Esophagus squamous epithelium (tissue), 5 donors: ENCODE measurements at regions not wholly inside any gene's neighbourhood (a gene's known extent, or its start where the extent isn't known, plus 50 kb on each side); places are given as distances from the start of the nearest gene placed in this dataset.
"Not testable (repeated sequence)": the region's sequence is repeated elsewhere in the genome, so short reads cannot be mapped to it uniquely, and the experiment has no call there.

Experiments used
- DNase-seq: peaks from one replicate; lab custom pipeline; 2025; lab: John Stamatoyannopoulos, UW
- H3K27ac ChIP-seq, 4 donors: fragments of 200-600 bp; sonication (generic); one replicate each; pipeline ENCODE4 v1.5.1; 2016 to 2019; ENCODE audit warnings: mild to moderate bottlenecking in 1 of 4
- H3K27me3 ChIP-seq, 4 donors: fragments of 200-600 bp; sonication (generic); 1 replicate in 3 of 4; 2 replicates in 1 of 4; pipeline versions ENCODE4 v1.5.1 to v1.6.0; 2017 to 2021; ENCODE audit warnings: antibody characterized with exemption in 1 of 4
- H3K36me3 ChIP-seq, 3 donors: fragments of 200-600 bp; sonication (generic); one replicate each; pipeline ENCODE4 v1.5.1; 2016 to 2019
- H3K4me1 ChIP-seq, 3 donors: fragments of 200-600 bp; sonication (generic); one replicate each; pipeline ENCODE4 v1.5.1; 2017 to 2019
- H3K4me3 ChIP-seq, 4 donors: fragments of 200-600 bp; sonication (generic); 1 replicate in 3 of 4; 2 replicates in 1 of 4; pipeline ENCODE4 v1.5.1; 2016 to 2019; ENCODE audit warnings: mild to moderate bottlenecking in 2 of 4, moderate library complexity in 1 of 4
- H3K9me3 ChIP-seq, 3 donors: fragments of 200-600 bp; sonication (generic); one replicate each; pipeline ENCODE4 v1.5.1; 2016 to 2019
- CTCF ChIP-seq, 6 experiments: fragments of 450-650 bp in 4 of 6; fragments of 200-600 bp in 2 of 6; sonication (generic) in 2 of 6; IDR thresholded peaks; one replicate each; pipeline ENCODE4 v1.5.1; 2016 to 2019; ENCODE audit warnings: antibody characterized with exemption in 6 of 6, mild to moderate bottlenecking in 4 of 6, moderate library complexity in 4 of 6
- POLR2A ChIP-seq, 4 donors: fragments of 450-650 bp; IDR thresholded peaks; one replicate each; pipeline ENCODE4 v1.6.1; 2017; ENCODE audit warnings: antibody characterized with exemption in 4 of 4, mild to moderate bottlenecking in 4 of 4, moderate library complexity in 3 of 4
- WGBS, 2 donors: methylation state at CpG; one replicate each; pipeline ENCODE4 v1.1.5; 2018; 5-methylcytosine and 5-hydroxymethylcytosine counted together
- intact Hi-C: fragments of 100-400 bp; cut with DNase I; formaldehyde crosslinking; loops from one replicate; pipeline ENCODE4 v1.15.0; 2022
- donor health status: DM: yes; HTN: yes; CAD: no.

- Histone ChIP-seq H3K4me1 (peaks cover 0 to 5% (median 0%) of the 10 kb centered on the region in 3 donors), H3K4me3 (no peak overlapping the region), H3K9me3 (peaks cover 4 to 16% (median 15%) of the 10 kb centered on the region in 3 donors), H3K27ac (no peak overlapping the region), H3K36me3 (no peaks in the 10 kb centered on the region), H3K27me3 (peaks cover 0 to 46% (median 0%) of the 10 kb centered on the region in 4 donors)
- intact Hi-C loops, result no loop called here
- 60 to 69% methylated on average over 29 to 32 of the region's 34 CpGs for WGBS, 2 donors
- TF ChIP-seq POLR2A (IDR thresholded peaks at IDR 0.05) (no peak), CTCF (IDR thresholded peaks at IDR 0.05) (no peak)
- no peak for DNase-seq
Observed at GRCh38 chr20:30811885-30812671, 445.4 kb upstream of the DEFB115 start.

GRCh38 chr20:30812739-30813411 is 444.6 kb upstream of the DEFB115 start:
- WGBS, 2 donors, result 66 to 71% methylated on average over 27 of the region's 27 CpGs
- no peak overlapping the region for H3K4me3 ChIP-seq
- intact Hi-C loops, result no loop called here
- H3K36me3 ChIP-seq, result no peaks in the 10 kb centered on the region
- H3K27ac ChIP-seq, result no peak overlapping the region
- no peak for DNase-seq
- H3K9me3 ChIP-seq, result peaks cover 4 to 16% (median 15%) of the 10 kb centered on the region in 3 donors
- H3K4me1 ChIP-seq, result peaks cover 0 to 5% (median 0%) of the 10 kb centered on the region in 3 donors
- H3K27me3 ChIP-seq, result peaks cover 0 to 46% (median 0%) of the 10 kb centered on the region in 4 donors
- TF ChIP-seq CTCF (IDR thresholded peaks at IDR 0.05), result no peak
- TF ChIP-seq POLR2A (IDR thresholded peaks at IDR 0.05), result no peak

- Histone ChIP-seq H3K9me3 (peaks cover 4 to 16% (median 15%) of the 10 kb centered on the region in 3 donors), H3K27me3 (peaks cover 0 to 46% (median 0%) of the 10 kb centered on the region in 4 donors)
- H3K4me1 ChIP-seq, DNase-seq, H3K27ac ChIP-seq, intact Hi-C loops, H3K4me3 ChIP-seq, H3K36me3 ChIP-seq: not testable (repeated sequence)
- 57 to 84% methylated on average over 50 to 53 of the region's 53 CpGs for WGBS, 2 donors
Observed at GRCh38 chr20:30813412-30814311, 443.8 kb upstream of the DEFB115 start.

GRCh38 chr20:30814312-30814639 is 443.2 kb upstream of the DEFB115 start:
- Histone ChIP-seq H3K27me3 (peaks cover 0 to 46% (median 0%) of the 10 kb centered on the region in 4 donors), H3K9me3 (peaks cover 4 to 18% (median 15%) of the 10 kb centered on the region in 3 donors)
- intact Hi-C loops, result not testable (repeated sequence)

GRCh38 chr20:30815027-30815576 is 442.4 kb upstream of the DEFB115 start:
- H3K4me1 ChIP-seq, intact Hi-C loops, DNase-seq, H3K36me3 ChIP-seq, H3K4me3 ChIP-seq, H3K27ac ChIP-seq: not testable (repeated sequence)
- Histone ChIP-seq H3K27me3 (peaks cover 0 to 46% (median 0%) of the 10 kb centered on the region in 4 donors), H3K9me3 (peaks cover 4 to 25% (median 15%) of the 10 kb centered on the region in 3 donors)
- WGBS, 2 donors, result 63% methylated on average over 13 of the region's 13 CpGs

More at GRCh38 chr20:30814312-30814639, 443.2 kb upstream of the DEFB115 start:
- H3K27ac ChIP-seq, H3K4me1 ChIP-seq, H3K4me3 ChIP-seq, DNase-seq, H3K36me3 ChIP-seq: not testable (repeated sequence)
- WGBS, 2 donors, result 74 to 86% methylated on average over 1 to 17 of the region's 24 CpGs

- H3K36me3 ChIP-seq, result no peaks in the 10 kb centered on the region
- DNase-seq, result no peak
- WGBS, 2 donors, result 63 to 76% methylated on average over 34 to 37 of the region's 38 CpGs
- peaks cover 4 to 25% (median 15%) of the 10 kb centered on the region in 3 donors for H3K9me3 ChIP-seq
- intact Hi-C loops, result no loop called here
- H3K27me3 ChIP-seq, result peaks cover 0 to 46% (median 0%) of the 10 kb centered on the region in 4 donors
- no peak overlapping the region for H3K27ac ChIP-seq
- peaks cover 0 to 5% (median 0%) of the 10 kb centered on the region in 3 donors for H3K4me1 ChIP-seq
- no peak for TF ChIP-seq POLR2A (IDR thresholded peaks at IDR 0.05)
- TF ChIP-seq CTCF (IDR thresholded peaks at IDR 0.05), result no peak
- no peak overlapping the region for H3K4me3 ChIP-seq
Observed at GRCh38 chr20:30815577-30816181, 441.8 kb upstream of the DEFB115 start.
